IMR-90 (cell line): ENCODE measurements at regions not wholly inside any gene's neighbourhood (a gene's known extent, or its start where the extent isn't known, plus 50 kb on each side); places are given as distances from the start of the nearest gene placed in this dataset.

ENCODE experiments used
- BHLHE40 ChIP-seq: fragments of 150-350 bp; IDR thresholded peaks from 2 replicates; pipeline ENCODE4 v1.6.1; 2016; ENCODE audit warnings: mild to moderate bottlenecking, low read depth, low read length
- CEBPB ChIP-seq: IDR thresholded peaks from 2 replicates; pipeline ENCODE4 v1.6.1; 2012; ENCODE audit warnings: low read depth, low read length, improper control_type of control experiment
- CHD1 ChIP-seq: IDR thresholded peaks from 2 replicates; pipeline ENCODE4 v1.6.1; 2012; ENCODE audit warnings: low read depth, low read length, improper control_type of control experiment
- MAFK ChIP-seq: IDR thresholded peaks from 2 replicates; pipeline ENCODE4 v1.6.1; 2012; ENCODE audit warnings: low read depth, low read length, improper control_type of control experiment
- MXI1 ChIP-seq: IDR thresholded peaks from 2 replicates; pipeline ENCODE4 v1.6.1; 2012; ENCODE audit warnings: low read depth, mild to moderate bottlenecking, low read length, moderate library complexity, borderline replicate concordance
- NFE2L2 ChIP-seq: fragments of 150-350 bp; IDR thresholded peaks from 2 replicates; pipeline ENCODE4 v1.6.1; 2016; ENCODE audit warnings: low read depth, mild to moderate bottlenecking, low read length
- POLR2A ChIP-seq: IDR thresholded peaks from 2 replicates; pipeline ENCODE4 v1.6.1; 2012; ENCODE audit warnings: mild to moderate bottlenecking, low read depth, low read length
- RAD21 ChIP-seq: IDR thresholded peaks from 2 replicates; pipeline ENCODE4 v1.6.1; 2012; ENCODE audit warnings: low read length, improper control_type of control experiment
- RCOR1 ChIP-seq: IDR thresholded peaks from 2 replicates; pipeline ENCODE4 v1.6.1; 2012; ENCODE audit warnings: mild to moderate bottlenecking, low read length, improper control_type of control experiment; ENCODE audit not compliant: insufficient replicate concordance
- RFX5 ChIP-seq: IDR thresholded peaks from 2 replicates; pipeline ENCODE4 v1.8.0; 2012; ENCODE audit warnings: low read depth, mild to moderate bottlenecking, low read length, moderate library complexity
- SMC3 ChIP-seq: fragments of 150-350 bp; IDR thresholded peaks from 2 replicates; pipeline ENCODE4 v1.6.1; 2016; ENCODE audit warnings: low read depth, mild to moderate bottlenecking, antibody characterized with exemption, low read length, moderate library complexity
- USF2 ChIP-seq: fragments of 150-350 bp; IDR thresholded peaks from 2 replicates; pipeline ENCODE4 v1.6.1; 2017; ENCODE audit warnings: mild to moderate bottlenecking, antibody characterized with exemption, low read length, low read depth
- TF ChIP-seq, protein P1 (sequence below): conservative IDR thresholded peaks from 2 replicates; pipeline ENCODE4 v1.5.1; 2012; ENCODE audit warnings: mild to moderate bottlenecking, low read depth, low read length, improper control_type of control experiment

DNA sequence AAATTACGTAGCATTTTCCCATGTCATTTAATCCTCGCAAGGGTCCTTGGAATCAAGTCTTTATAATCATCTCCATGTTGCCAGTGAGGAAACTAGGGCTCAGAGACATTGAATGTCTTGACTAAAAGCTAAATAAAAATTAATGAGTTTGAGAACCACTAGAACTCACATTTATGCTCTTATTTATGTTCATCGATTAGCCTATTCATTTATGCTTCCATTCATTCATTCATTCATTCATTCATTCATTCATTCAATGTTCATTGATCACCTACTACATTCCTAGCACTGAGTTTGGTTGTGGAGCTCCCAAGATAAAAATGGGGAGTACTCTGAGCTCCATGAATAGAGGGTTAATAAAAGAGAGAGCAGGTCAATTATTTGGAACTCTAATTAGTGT is 59.7 kb downstream of the KCNA1 start:
- TF ChIP-seq POLR2A (no peak), SMC3 (no peak), CHD1 (no peak), BHLHE40 (no peak), MXI1 (no peak), USF2 (no peak), RCOR1 (no peak), RFX5 (no peak), CEBPB (no peak), MAFK (no peak), RAD21 (no peak), NFE2L2 (no peak)
- TF ChIP-seq, protein P1, sequence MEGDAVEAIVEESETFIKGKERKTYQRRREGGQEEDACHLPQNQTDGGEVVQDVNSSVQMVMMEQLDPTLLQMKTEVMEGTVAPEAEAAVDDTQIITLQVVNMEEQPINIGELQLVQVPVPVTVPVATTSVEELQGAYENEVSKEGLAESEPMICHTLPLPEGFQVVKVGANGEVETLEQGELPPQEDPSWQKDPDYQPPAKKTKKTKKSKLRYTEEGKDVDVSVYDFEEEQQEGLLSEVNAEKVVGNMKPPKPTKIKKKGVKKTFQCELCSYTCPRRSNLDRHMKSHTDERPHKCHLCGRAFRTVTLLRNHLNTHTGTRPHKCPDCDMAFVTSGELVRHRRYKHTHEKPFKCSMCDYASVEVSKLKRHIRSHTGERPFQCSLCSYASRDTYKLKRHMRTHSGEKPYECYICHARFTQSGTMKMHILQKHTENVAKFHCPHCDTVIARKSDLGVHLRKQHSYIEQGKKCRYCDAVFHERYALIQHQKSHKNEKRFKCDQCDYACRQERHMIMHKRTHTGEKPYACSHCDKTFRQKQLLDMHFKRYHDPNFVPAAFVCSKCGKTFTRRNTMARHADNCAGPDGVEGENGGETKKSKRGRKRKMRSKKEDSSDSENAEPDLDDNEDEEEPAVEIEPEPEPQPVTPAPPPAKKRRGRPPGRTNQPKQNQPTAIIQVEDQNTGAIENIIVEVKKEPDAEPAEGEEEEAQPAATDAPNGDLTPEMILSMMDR, result no peak
